ENCODE measurements at regions not wholly inside any gene's neighbourhood (a gene's known extent, or its start where the extent isn't known, plus 50 kb on each side); places are given as distances from the start of the nearest gene placed in this dataset.

DNA sequence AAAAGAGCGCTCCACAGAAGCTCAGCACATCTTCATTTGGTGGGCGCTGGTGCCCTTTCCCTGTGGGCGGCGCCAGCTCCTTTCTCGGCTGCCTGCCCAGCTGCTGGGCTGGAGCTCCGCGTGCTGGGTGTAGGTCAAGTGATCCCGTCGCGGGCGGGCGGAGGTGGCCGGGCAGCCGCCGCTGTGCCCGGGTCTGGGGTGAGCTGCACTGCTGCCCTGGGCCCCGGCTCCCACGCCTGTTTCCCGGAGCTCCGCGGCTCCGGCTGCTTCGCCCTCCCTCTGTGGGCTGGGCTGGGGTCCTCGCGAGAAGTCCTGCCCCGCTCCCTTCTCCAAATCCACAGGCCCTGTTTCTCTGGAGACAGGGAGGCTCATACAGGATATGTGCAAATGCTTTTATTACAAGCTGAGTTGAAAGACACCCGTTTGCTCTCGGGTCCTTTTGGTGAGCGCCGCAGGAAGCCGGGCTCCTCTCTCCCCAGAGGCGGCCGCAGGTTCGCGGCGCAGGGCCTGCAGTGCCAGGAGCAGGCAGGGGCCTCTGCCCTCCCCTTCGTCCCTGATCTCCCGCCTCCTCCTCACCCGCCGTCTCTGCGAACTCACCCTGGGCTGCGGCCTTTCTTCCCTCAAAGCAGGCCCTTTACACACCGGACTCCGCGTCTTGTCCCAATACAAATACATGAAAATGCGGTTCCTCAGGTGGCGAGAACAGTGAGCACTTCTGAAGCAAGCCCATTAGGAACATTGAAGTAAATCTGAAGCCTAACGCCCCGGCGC lies 67.8 kb upstream of the CAPRIN2 start (continued):
- TF ChIP-seq SAP30 (IDR thresholded peaks at IDR 0.05; ENCODE audit: insufficient read depth, insufficient replicate concordance, low read length): no peak
- 0 out of 2 replicates have a peak, but pooled peaks have one; percentile 3 for TF ChIP-seq TCF12 (IDR thresholded peaks at IDR 0.05; ENCODE audit: low read depth, low read length)
- TF ChIP-seq, protein P1, sequence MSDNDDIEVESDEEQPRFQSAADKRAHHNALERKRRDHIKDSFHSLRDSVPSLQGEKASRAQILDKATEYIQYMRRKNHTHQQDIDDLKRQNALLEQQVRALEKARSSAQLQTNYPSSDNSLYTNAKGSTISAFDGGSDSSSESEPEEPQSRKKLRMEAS (IDR thresholded peaks at IDR 0.05): peak; percentile 94
- TF ChIP-seq CBX5 (IDR thresholded peaks at IDR 0.05; ENCODE audit: low read depth, low read length): no peak
- TF ChIP-seq SUZ12 (IDR thresholded peaks at IDR 0.05; ENCODE audit: low read length): peak; percentile 45
- peak; percentile 81 for TF ChIP-seq ASH2L (IDR thresholded peaks at IDR 0.05; ENCODE audit: low read length)
- peak; percentile 80 for TF ChIP-seq CHD2 (IDR thresholded peaks at IDR 0.05; ENCODE audit: low read length)
- TF ChIP-seq BACH1 (IDR thresholded peaks at IDR 0.05; ENCODE audit: low read length): peak; percentile 22; the same call in 1 of the 2 replicates
- no peak for TF ChIP-seq TAF7 (optimal IDR thresholded peaks at IDR 0.05; ENCODE audit: borderline replicate concordance, low read depth, low read length)
- TF ChIP-seq, protein P2, sequence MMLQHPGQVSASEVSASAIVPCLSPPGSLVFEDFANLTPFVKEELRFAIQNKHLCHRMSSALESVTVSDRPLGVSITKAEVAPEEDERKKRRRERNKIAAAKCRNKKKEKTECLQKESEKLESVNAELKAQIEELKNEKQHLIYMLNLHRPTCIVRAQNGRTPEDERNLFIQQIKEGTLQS (IDR thresholded peaks at IDR 0.05; ENCODE audit: insufficient read depth, low read depth, low read length): no peak
- TF ChIP-seq TAF1 (IDR thresholded peaks at IDR 0.05; ENCODE audit: low read depth, low read length): 0 out of 2 replicates have a peak, but pooled peaks have one; percentile 13
- peak; percentile 44; the same call in 1 of the 2 replicates for TF ChIP-seq BRCA1 (IDR thresholded peaks at IDR 0.05; ENCODE audit: low read depth, low read length)
- 0 out of 4 replicates have a peak, but pooled peaks of 1 of the 2 experiments have one; percentile 19 for TF ChIP-seq SIN3A (conservative IDR thresholded peaks at IDR 0.05 in 1 of 2, IDR thresholded peaks at IDR 0.05 in 1 of 2; ENCODE audit: low read depth in 1 of 2, low read length in 2 of 2)
- TF ChIP-seq RAD21 (IDR thresholded peaks at IDR 0.05 in 1 of 2, conservative IDR thresholded peaks at IDR 0.05 in 1 of 2; ENCODE audit: low read depth in 2 of 2, low read length in 2 of 2): peak in 1 of 2 experiments; percentile 21; a peak in 1 of 4 replicates
